ENCODE measurements at regions not wholly inside any gene's neighbourhood (a gene's known extent, or its start where the extent isn't known, plus 50 kb on each side); places are given as distances from the start of the nearest gene placed in this dataset.

- H3K79me2 ChIP-seq (ENCODE audit: control insufficient read depth, insufficient read depth, low read length): no peaks in the 10 kb centered on the region
- H4K20me1 ChIP-seq (ENCODE audit: control insufficient read depth, extremely low read depth, insufficient read depth, low read length): no peaks in the 10 kb centered on the region
- H3K27ac ChIP-seq (ENCODE audit: insufficient read depth, low read length): no peak overlapping the region
- no peak for DNase-seq (ENCODE audit: low read depth in 2 of 2)
- H3K36me3 ChIP-seq (ENCODE audit: control insufficient read depth, insufficient read depth, low read length): no peaks in the 10 kb centered on the region
- H3K9me3 ChIP-seq (ENCODE audit: control insufficient read depth, insufficient read depth, low read depth, low read length): no peaks in the 10 kb centered on the region
- H2AFZ ChIP-seq (ENCODE audit: low read length): peak overlapping the region; percentile 33
- H3K4me3 ChIP-seq (replicated peaks in 1 of 4; ENCODE audit: control extremely low read depth in 1 of 4, insufficient read depth in 1 of 4, low read depth in 3 of 4, low read length in 4 of 4): no peak overlapping the region
- H3K27me3 ChIP-seq (ENCODE audit: control insufficient read depth, insufficient read depth, low read length): no peaks in the 10 kb centered on the region
- no peaks in the 10 kb centered on the region for H3K4me1 ChIP-seq (ENCODE audit: control insufficient read depth, extremely low read depth, insufficient read depth, low read length)
- no peak overlapping the region for H3K4me2 ChIP-seq (ENCODE audit: extremely low read depth, insufficient read depth, low read length)
- H3K9ac ChIP-seq (ENCODE audit: insufficient read depth, low read length): no peak overlapping the region
- TF ChIP-seq EZH2 (IDR thresholded peaks at IDR 0.05; ENCODE audit: low read length, missing control alignments): no peak
Measured at GRCh38 chr3:159472611-159473010, 516.0 kb upstream of the IL12A start.

- Histone ChIP-seq H3K9ac (ENCODE audit: insufficient read depth, low read length) (no peak overlapping the region), H3K36me3 (ENCODE audit: control insufficient read depth, insufficient read depth, low read length) (no peaks in the 10 kb centered on the region), H3K27me3 (ENCODE audit: control insufficient read depth, insufficient read depth, low read length) (no peaks in the 10 kb centered on the region), H3K4me3 (replicated peaks in 1 of 4; ENCODE audit: control extremely low read depth in 1 of 4, insufficient read depth in 1 of 4, low read depth in 3 of 4, low read length in 4 of 4) (no peak overlapping the region), H3K27ac (ENCODE audit: insufficient read depth, low read length) (no peak overlapping the region), H3K79me2 (ENCODE audit: control insufficient read depth, insufficient read depth, low read length) (no peaks in the 10 kb centered on the region), H3K4me2 (ENCODE audit: extremely low read depth, insufficient read depth, low read length) (no peak overlapping the region), H3K4me1 (ENCODE audit: control insufficient read depth, extremely low read depth, insufficient read depth, low read length) (no peaks in the 10 kb centered on the region), H3K9me3 (ENCODE audit: control insufficient read depth, insufficient read depth, low read depth, low read length) (no peaks in the 10 kb centered on the region), H2AFZ (ENCODE audit: low read length) (no peak overlapping the region), H4K20me1 (ENCODE audit: control insufficient read depth, extremely low read depth, insufficient read depth, low read length) (no peaks in the 10 kb centered on the region)
- no peak for DNase-seq (ENCODE audit: low read depth in 2 of 2)
- no peak for TF ChIP-seq EZH2 (IDR thresholded peaks at IDR 0.05; ENCODE audit: low read length, missing control alignments)
- no peak for TF ChIP-seq CTCF (conservative IDR thresholded peaks at IDR 0.05 in 1 of 2, IDR thresholded peaks at IDR 0.05 in 1 of 2; ENCODE audit: low read depth in 1 of 2, low read length in 2 of 2)
Measured at GRCh38 chr3:159473206-159473605, 515.4 kb upstream of the IL12A start.

GRCh38 chr3:159480046-159480445 lies 508.6 kb upstream of the IL12A start:
- TF ChIP-seq CTCF (conservative IDR thresholded peaks at IDR 0.05 in 1 of 2, IDR thresholded peaks at IDR 0.05 in 1 of 2; ENCODE audit: low read depth in 1 of 2, low read length in 2 of 2): no peak
- TF ChIP-seq EZH2 (IDR thresholded peaks at IDR 0.05; ENCODE audit: low read length, missing control alignments): no peak
- Histone ChIP-seq H3K79me2 (ENCODE audit: control insufficient read depth, insufficient read depth, low read length) (no peaks in the 10 kb centered on the region), H3K27me3 (ENCODE audit: control insufficient read depth, insufficient read depth, low read length) (peaks cover 6% of the 10 kb centered on the region), H3K4me3 (replicated peaks in 1 of 4; ENCODE audit: control extremely low read depth in 1 of 4, insufficient read depth in 1 of 4, low read depth in 3 of 4, low read length in 4 of 4) (no peak overlapping the region), H3K27ac (ENCODE audit: insufficient read depth, low read length) (no peak overlapping the region), H3K4me2 (ENCODE audit: extremely low read depth, insufficient read depth, low read length) (no peak overlapping the region), H3K9ac (ENCODE audit: insufficient read depth, low read length) (no peak overlapping the region), H4K20me1 (ENCODE audit: control insufficient read depth, extremely low read depth, insufficient read depth, low read length) (no peaks in the 10 kb centered on the region), H3K36me3 (ENCODE audit: control insufficient read depth, insufficient read depth, low read length) (no peaks in the 10 kb centered on the region), H3K9me3 (ENCODE audit: control insufficient read depth, insufficient read depth, low read depth, low read length) (no peaks in the 10 kb centered on the region), H2AFZ (ENCODE audit: low read length) (no peak overlapping the region), H3K4me1 (ENCODE audit: control insufficient read depth, extremely low read depth, insufficient read depth, low read length) (no peaks in the 10 kb centered on the region)
- DNase-seq (ENCODE audit: low read depth in 2 of 2): peak in 1 of 2 donors; percentile 31
